H1 (cell line): ENCODE measurements at regions not wholly inside any gene's neighbourhood (a gene's known extent, or its start where the extent isn't known, plus 50 kb on each side); places are given as distances from the start of the nearest gene placed in this dataset.

ENCODE experiments used
- CBX5 ChIP-seq: fragments of 300-800, 300-1000 bp; sonication (generic); IDR thresholded peaks from 2 replicates; pipeline ENCODE4 v1.7.1; 2016; ENCODE audit warnings: antibody characterized with exemption, low read length, low read depth
- CTCF ChIP-seq, 3 experiments: IDR thresholded peaks; 1 replicate in 2 of 3; 2 replicates in 1 of 3; pipeline versions ENCODE4 v1.5.1 to v1.6.1; 2011; ENCODE audit warnings: low read length in 3 of 3, mild to moderate bottlenecking in 3 of 3, inconsistent platforms in 2 of 3, low read depth in 1 of 3, moderate library complexity in 1 of 3; ENCODE audit not compliant: insufficient read depth in 1 of 3; ENCODE audit errors: control extremely low read depth in 1 of 3
- KDM4A ChIP-seq: IDR thresholded peaks from one replicate; pipeline ENCODE4 v1.7.1; 2012; ENCODE audit warnings: low read depth, mild to moderate bottlenecking, moderate library complexity, low read length, inconsistent platforms; ENCODE audit not compliant: severe bottlenecking

GRCh38 chr1:163472651-163473248 lies 151.0 kb downstream of the NUF2 start (continued):
- no peak for TF ChIP-seq CTCF (IDR thresholded peaks at IDR 0.05; ENCODE audit: control extremely low read depth in 1 of 3, insufficient read depth in 1 of 3, low read depth in 1 of 3, low read length in 3 of 3)
- TF ChIP-seq KDM4A: no peak
- no peak for TF ChIP-seq CBX5
